ENCODE measurements at regions not wholly inside any gene's neighbourhood (a gene's known extent, or its start where the extent isn't known, plus 50 kb on each side); places are given as distances from the start of the nearest gene placed in this dataset.

DNA sequence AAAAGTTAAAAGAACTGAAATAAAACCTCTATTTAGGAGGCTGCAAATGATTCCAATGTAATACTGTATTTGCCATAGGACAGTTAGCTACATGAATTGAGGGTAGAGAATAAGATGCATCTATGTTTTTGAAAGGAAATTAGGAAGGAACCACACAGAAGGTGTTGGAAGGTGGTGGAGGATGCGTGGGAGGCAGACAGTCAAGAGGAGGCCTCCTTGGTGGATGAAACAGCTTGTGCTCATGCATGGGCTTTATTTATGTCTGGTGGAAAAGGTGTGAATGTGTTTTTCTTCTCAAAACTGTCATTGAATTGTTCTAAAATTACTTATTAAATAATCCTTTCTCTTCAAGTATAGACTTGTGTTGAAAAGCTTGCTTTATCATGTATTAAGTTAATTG is 314.4 kb upstream of the NPSR1 start:
- no peak for TF ChIP-seq SP1 (IDR thresholded peaks at IDR 0.05; ENCODE audit: low read depth, low read length)
- TF ChIP-seq EZH2 (IDR thresholded peaks at IDR 0.05; ENCODE audit: low read depth, low read length, severe bottlenecking), result no peak
- TF ChIP-seq GABPA (IDR thresholded peaks at IDR 0.05; ENCODE audit: borderline replicate concordance, insufficient read depth, low read length), result no peak
- TF ChIP-seq SIN3A (conservative IDR thresholded peaks at IDR 0.05 in 1 of 2, IDR thresholded peaks at IDR 0.05 in 1 of 2; ENCODE audit: low read depth in 1 of 2, low read length in 2 of 2), result no peak
- TF ChIP-seq, protein P1, sequence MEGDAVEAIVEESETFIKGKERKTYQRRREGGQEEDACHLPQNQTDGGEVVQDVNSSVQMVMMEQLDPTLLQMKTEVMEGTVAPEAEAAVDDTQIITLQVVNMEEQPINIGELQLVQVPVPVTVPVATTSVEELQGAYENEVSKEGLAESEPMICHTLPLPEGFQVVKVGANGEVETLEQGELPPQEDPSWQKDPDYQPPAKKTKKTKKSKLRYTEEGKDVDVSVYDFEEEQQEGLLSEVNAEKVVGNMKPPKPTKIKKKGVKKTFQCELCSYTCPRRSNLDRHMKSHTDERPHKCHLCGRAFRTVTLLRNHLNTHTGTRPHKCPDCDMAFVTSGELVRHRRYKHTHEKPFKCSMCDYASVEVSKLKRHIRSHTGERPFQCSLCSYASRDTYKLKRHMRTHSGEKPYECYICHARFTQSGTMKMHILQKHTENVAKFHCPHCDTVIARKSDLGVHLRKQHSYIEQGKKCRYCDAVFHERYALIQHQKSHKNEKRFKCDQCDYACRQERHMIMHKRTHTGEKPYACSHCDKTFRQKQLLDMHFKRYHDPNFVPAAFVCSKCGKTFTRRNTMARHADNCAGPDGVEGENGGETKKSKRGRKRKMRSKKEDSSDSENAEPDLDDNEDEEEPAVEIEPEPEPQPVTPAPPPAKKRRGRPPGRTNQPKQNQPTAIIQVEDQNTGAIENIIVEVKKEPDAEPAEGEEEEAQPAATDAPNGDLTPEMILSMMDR (IDR thresholded peaks at IDR 0.05; ENCODE audit: control extremely low read depth in 1 of 3, insufficient read depth in 1 of 3, low read depth in 1 of 3, low read length in 3 of 3), result no peak
- no peak for TF ChIP-seq POLR2A (IDR thresholded peaks at IDR 0.05; ENCODE audit: control extremely low read depth in 1 of 2, low read depth in 2 of 2, low read length in 2 of 2)
- TF ChIP-seq RNF2 (IDR thresholded peaks at IDR 0.05; ENCODE audit: borderline replicate concordance, low read depth, low read length, missing control alignments, poor library complexity, severe bottlenecking), result no peak
- no peak for TF ChIP-seq EP300 (IDR thresholded peaks at IDR 0.05; ENCODE audit: borderline replicate concordance in 1 of 2, low read depth in 2 of 2, low read length in 2 of 2)
- TF ChIP-seq SUZ12 (IDR thresholded peaks at IDR 0.05; ENCODE audit: low read length), result no peak
- TF ChIP-seq, protein P2, sequence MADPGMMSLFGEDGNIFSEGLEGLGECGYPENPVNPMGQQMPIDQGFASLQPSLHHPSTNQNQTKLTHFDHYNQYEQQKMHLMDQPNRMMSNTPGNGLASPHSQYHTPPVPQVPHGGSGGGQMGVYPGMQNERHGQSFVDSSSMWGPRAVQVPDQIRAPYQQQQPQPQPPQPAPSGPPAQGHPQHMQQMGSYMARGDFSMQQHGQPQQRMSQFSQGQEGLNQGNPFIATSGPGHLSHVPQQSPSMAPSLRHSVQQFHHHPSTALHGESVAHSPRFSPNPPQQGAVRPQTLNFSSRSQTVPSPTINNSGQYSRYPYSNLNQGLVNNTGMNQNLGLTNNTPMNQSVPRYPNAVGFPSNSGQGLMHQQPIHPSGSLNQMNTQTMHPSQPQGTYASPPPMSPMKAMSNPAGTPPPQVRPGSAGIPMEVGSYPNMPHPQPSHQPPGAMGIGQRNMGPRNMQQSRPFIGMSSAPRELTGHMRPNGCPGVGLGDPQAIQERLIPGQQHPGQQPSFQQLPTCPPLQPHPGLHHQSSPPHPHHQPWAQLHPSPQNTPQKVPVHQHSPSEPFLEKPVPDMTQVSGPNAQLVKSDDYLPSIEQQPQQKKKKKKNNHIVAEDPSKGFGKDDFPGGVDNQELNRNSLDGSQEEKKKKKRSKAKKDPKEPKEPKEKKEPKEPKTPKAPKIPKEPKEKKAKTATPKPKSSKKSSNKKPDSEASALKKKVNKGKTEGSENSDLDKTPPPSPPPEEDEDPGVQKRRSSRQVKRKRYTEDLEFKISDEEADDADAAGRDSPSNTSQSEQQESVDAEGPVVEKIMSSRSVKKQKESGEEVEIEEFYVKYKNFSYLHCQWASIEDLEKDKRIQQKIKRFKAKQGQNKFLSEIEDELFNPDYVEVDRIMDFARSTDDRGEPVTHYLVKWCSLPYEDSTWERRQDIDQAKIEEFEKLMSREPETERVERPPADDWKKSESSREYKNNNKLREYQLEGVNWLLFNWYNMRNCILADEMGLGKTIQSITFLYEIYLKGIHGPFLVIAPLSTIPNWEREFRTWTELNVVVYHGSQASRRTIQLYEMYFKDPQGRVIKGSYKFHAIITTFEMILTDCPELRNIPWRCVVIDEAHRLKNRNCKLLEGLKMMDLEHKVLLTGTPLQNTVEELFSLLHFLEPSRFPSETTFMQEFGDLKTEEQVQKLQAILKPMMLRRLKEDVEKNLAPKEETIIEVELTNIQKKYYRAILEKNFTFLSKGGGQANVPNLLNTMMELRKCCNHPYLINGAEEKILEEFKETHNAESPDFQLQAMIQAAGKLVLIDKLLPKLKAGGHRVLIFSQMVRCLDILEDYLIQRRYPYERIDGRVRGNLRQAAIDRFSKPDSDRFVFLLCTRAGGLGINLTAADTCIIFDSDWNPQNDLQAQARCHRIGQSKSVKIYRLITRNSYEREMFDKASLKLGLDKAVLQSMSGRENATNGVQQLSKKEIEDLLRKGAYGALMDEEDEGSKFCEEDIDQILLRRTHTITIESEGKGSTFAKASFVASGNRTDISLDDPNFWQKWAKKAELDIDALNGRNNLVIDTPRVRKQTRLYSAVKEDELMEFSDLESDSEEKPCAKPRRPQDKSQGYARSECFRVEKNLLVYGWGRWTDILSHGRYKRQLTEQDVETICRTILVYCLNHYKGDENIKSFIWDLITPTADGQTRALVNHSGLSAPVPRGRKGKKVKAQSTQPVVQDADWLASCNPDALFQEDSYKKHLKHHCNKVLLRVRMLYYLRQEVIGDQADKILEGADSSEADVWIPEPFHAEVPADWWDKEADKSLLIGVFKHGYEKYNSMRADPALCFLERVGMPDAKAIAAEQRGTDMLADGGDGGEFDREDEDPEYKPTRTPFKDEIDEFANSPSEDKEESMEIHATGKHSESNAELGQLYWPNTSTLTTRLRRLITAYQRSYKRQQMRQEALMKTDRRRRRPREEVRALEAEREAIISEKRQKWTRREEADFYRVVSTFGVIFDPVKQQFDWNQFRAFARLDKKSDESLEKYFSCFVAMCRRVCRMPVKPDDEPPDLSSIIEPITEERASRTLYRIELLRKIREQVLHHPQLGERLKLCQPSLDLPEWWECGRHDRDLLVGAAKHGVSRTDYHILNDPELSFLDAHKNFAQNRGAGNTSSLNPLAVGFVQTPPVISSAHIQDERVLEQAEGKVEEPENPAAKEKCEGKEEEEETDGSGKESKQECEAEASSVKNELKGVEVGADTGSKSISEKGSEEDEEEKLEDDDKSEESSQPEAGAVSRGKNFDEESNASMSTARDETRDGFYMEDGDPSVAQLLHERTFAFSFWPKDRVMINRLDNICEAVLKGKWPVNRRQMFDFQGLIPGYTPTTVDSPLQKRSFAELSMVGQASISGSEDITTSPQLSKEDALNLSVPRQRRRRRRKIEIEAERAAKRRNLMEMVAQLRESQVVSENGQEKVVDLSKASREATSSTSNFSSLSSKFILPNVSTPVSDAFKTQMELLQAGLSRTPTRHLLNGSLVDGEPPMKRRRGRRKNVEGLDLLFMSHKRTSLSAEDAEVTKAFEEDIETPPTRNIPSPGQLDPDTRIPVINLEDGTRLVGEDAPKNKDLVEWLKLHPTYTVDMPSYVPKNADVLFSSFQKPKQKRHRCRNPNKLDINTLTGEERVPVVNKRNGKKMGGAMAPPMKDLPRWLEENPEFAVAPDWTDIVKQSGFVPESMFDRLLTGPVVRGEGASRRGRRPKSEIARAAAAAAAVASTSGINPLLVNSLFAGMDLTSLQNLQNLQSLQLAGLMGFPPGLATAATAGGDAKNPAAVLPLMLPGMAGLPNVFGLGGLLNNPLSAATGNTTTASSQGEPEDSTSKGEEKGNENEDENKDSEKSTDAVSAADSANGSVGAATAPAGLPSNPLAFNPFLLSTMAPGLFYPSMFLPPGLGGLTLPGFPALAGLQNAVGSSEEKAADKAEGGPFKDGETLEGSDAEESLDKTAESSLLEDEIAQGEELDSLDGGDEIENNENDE (IDR thresholded peaks at IDR 0.05; ENCODE audit: insufficient replicate concordance, low read length), result no peak
- TF ChIP-seq BRCA1 (IDR thresholded peaks at IDR 0.05; ENCODE audit: low read depth, low read length), result no peak
- TF ChIP-seq SIRT6 (IDR thresholded peaks at IDR 0.05; ENCODE audit: low read length), result no peak

All from H1 (cell line).